Astrocyte of the cerebellum (primary cell): ENCODE measurements at regions not wholly inside any gene's neighbourhood (a gene's known extent, or its start where the extent isn't known, plus 50 kb on each side); places are given as distances from the start of the nearest gene placed in this dataset.

ENCODE experiments used
- DNase-seq: peaks from one replicate; pipeline ENCODE4 v3.0.0-alpha.2; 2011; ENCODE audit warnings: low read depth
- H3K4me3 ChIP-seq: 2 replicates; pipeline ENCODE4 v1.5.1; 2011; ENCODE audit warnings: mild to moderate bottlenecking, low read depth, low read length, moderate library complexity
- CTCF ChIP-seq: IDR thresholded peaks from 2 replicates; pipeline ENCODE4 v1.5.1; 2012; ENCODE audit warnings: low read length, low read depth, moderate library complexity, mild to moderate bottlenecking; ENCODE audit errors: missing control alignments
- in situ Hi-C: cut with HindIII; loops from 2 replicates; pipeline ENCODE4 v1.10.0; 2017; ENCODE audit warnings: low sequenced_read_pairs

- TF ChIP-seq CTCF = no peak
- in situ Hi-C loops = no loop called here
- H3K4me3 ChIP-seq = no peak overlapping the region
- DNase-seq = no peak
These were observed 1681.5 kb downstream of the HACE1 start for GRCh38 chr6:103178193-103178592.

GRCh38 chr6:103177791-103178190 lies 1681.9 kb downstream of the HACE1 start:
- no peak for TF ChIP-seq CTCF
- in situ Hi-C loops = no loop called here
- no peak overlapping the region for H3K4me3 ChIP-seq
- DNase-seq = no peak

- in situ Hi-C loops = no loop called here
- H3K4me3 ChIP-seq = no peak overlapping the region
- no peak for DNase-seq
- no peak for TF ChIP-seq CTCF
These were observed 1684.7 kb downstream of the HACE1 start for GRCh38 chr6:103175056-103175455.

GRCh38 chr6:103167345-103168071 lies 1692.2 kb downstream of the HACE1 start:
- in situ Hi-C loops = no loop called here
- H3K4me3 ChIP-seq = no peak overlapping the region
- no peak for DNase-seq
- TF ChIP-seq CTCF = no peak

GRCh38 chr6:103154779-103155572 lies 1704.7 kb downstream of the HACE1 start:
- no peak for DNase-seq
- in situ Hi-C loops = no loop called here

GRCh38 chr6:103153016-103153415 lies 1706.7 kb downstream of the HACE1 start:
- H3K4me3 ChIP-seq = no peak overlapping the region
- in situ Hi-C loops = no loop called here
- TF ChIP-seq CTCF = no peak

More at GRCh38 chr6:103154779-103155572, 1704.7 kb downstream of the HACE1 start:
- no peak for TF ChIP-seq CTCF
- no peak overlapping the region for H3K4me3 ChIP-seq

More at GRCh38 chr6:103153016-103153415, 1706.7 kb downstream of the HACE1 start:
- DNase-seq = no peak
